ENCODE measurements at regions not wholly inside any gene's neighbourhood (a gene's known extent, or its start where the extent isn't known, plus 50 kb on each side); places are given as distances from the start of the nearest gene placed in this dataset.

GRCh38 chr16:27618165-27618564 is 68.2 kb downstream of the KATNIP start:
- TF ChIP-seq CTCF (IDR thresholded peaks at IDR 0.05; ENCODE audit: insufficient read depth, low read length, missing control alignments), result no peak
- CTCF ChIA-PET, result no interaction called here
- no peak for DNase-seq (ENCODE audit: low read depth, low spot score)
- POLR2A ChIA-PET, result no interaction called here
- no peak overlapping the region for H3K4me3 ChIP-seq (ENCODE audit: low read depth, low read length)

GRCh38 chr16:27618606-27619327 is 68.8 kb downstream of the KATNIP start:
- no peak for DNase-seq (ENCODE audit: low read depth, low spot score)
- ChIA-PET CTCF (interaction anchor here (0.8 to 2.7 kb wide), 2 partner anchors 13 to 21 kb away, joined by 4 to 13 read pairs; no protein-coding TSS in a partner anchor), POLR2A (no interaction called here)
- no peak for TF ChIP-seq CTCF (IDR thresholded peaks at IDR 0.05; ENCODE audit: insufficient read depth, low read length, missing control alignments)
- H3K4me3 ChIP-seq (ENCODE audit: low read depth, low read length), result no peak overlapping the region

GRCh38 chr16:27620541-27620940 is 70.6 kb downstream of the KATNIP start:
- no peak overlapping the region for H3K4me3 ChIP-seq (ENCODE audit: low read depth, low read length)
- TF ChIP-seq CTCF (IDR thresholded peaks at IDR 0.05; ENCODE audit: insufficient read depth, low read length, missing control alignments), result no peak
- no peak for DNase-seq (ENCODE audit: low read depth, low spot score)
- ChIA-PET CTCF (interaction anchor here (1.2 to 2.7 kb wide), 3 partner anchors 10 to 19 kb away, joined by 3 to 13 read pairs (median 13); no protein-coding TSS in a partner anchor), POLR2A (no interaction called here)

- no peak for DNase-seq (ENCODE audit: low read depth, low spot score)
- no peak overlapping the region for H3K4me3 ChIP-seq (ENCODE audit: low read depth, low read length)
- CTCF ChIA-PET, result interaction anchor here (1.0 to 1.5 kb wide), 2 partner anchors 16 to 452 kb away, joined by 3 to 4 read pairs; no protein-coding TSS in a partner anchor
- no peak for TF ChIP-seq CTCF (IDR thresholded peaks at IDR 0.05; ENCODE audit: insufficient read depth, low read length, missing control alignments)
- POLR2A ChIA-PET, result no interaction called here
Observed at GRCh38 chr16:27624154-27625049, 74.5 kb downstream of the KATNIP start.

GRCh38 chr16:27625050-27625697 is 75.2 kb downstream of the KATNIP start:
- no peak for TF ChIP-seq CTCF (IDR thresholded peaks at IDR 0.05; ENCODE audit: insufficient read depth, low read length, missing control alignments)
- DNase-seq (ENCODE audit: low read depth, low spot score), result no peak
- ChIA-PET CTCF (interaction anchor here (1.5 to 7.3 kb wide), 2 partner anchors 15 kb away, joined by 4 to 67 read pairs; no protein-coding TSS in a partner anchor), POLR2A (no interaction called here)
- H3K4me3 ChIP-seq (ENCODE audit: low read depth, low read length), result no peak overlapping the region

Measured in AG04449 (cell line).